Inflammatory macrophage treated with lipopolysaccharide for 4 hours (primary cell): ENCODE measurements at regions not wholly inside any gene's neighbourhood (a gene's known extent, or its start where the extent isn't known, plus 50 kb on each side); places are given as distances from the start of the nearest gene placed in this dataset.
"Not testable (repeated sequence)": the region's sequence is repeated elsewhere in the genome, so short reads cannot be mapped to it uniquely, and the experiment has no call there.

Source experiments
- DNase-seq: peaks from one replicate; pipeline ENCODE4 v3.0.0-alpha.2; 2020

DNA sequence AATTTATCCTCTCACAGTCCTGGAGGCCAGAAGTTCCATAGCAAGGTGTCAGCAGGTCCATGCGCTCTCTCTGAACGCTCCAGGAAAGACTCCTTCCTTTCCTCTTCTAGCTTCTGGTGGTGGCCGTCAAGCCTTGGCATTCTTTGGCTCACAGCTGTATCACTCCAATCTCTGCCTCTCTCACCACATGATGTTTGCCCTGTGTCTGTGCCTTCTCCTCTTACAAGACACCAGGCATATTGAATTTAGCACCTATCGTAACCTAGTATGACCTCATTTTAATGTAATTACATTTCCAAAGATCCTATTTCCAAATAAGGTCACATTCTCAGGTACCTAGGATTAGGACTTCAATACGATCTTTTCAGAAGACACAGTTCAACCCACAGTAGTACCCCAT lies 428.5 kb downstream of the CD83 start:
- DNase-seq: no peak

GRCh38 chr6:14547284-14547998 lies 429.9 kb downstream of the CD83 start:
- DNase-seq: no peak

DNA sequence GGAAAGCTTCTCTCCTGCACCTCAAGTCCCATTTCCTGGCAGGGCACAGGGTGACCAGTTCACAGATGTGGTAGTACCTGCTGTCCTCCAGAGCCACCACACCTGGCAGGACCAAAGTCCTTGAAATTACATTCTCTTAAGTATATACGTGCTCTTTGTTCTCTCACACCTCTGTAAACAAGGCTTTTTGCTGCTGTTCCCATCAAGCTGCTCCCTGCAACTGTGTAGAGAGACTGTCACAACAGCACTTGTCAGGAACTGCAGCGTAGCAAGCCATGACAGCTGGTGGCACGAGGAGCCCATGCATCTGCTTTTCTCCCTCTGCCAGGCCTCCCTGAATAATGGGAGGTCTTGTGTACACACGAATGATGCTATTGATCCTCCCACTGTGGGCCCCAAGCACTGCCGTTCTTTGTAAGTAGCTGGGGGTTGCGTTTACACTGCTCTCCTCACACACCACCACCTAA lies 431.8 kb downstream of the CD83 start:
- DNase-seq: no peak

DNA sequence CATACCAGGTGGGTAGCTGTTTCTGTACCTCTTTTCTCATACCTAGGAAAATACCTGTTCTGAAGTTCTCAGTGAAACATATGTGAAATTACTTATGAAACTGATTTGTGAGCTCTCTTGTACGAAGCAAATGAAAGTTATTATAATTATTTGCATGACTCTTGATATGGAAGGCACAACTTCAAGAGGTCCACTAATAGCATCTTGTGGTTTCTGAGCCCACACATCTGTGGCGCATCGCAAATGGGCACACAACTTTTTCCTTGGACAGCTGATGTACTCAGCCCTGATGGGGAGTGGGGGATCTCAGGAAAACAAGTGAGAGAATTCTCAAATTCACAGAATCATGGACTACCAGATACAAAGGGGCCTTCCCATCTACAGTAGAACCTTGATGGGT lies 432.3 kb downstream of the CD83 start:
- DNase-seq: no peak

GRCh38 chr6:14550410-14550809 lies 432.8 kb downstream of the CD83 start:
- no peak for DNase-seq

- DNase-seq: no peak
Observed at GRCh38 chr6:14550822-14551221, 433.2 kb downstream of the CD83 start.

GRCh38 chr6:14551601-14552000 lies 434.0 kb downstream of the CD83 start:
- DNase-seq: peak; percentile 30

DNA sequence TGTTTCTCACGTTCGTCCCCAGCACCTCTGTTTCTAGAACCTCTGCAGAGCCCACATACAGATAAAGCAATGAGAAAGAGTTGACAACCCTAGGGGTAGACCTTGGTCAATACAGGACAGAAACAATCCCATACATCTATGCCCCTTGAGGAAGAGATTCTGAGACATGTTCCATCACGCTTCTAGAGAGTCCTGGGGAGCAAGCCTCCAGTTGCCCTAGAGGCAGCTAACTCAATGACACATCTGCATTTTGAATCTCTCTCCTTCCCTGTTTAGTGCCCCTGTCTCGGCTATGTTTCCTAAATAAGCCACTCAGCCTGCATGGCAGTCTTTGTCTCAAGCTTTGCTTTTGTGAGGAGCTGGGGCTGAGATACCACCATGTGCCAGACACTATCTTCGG lies 435.3 kb downstream of the CD83 start:
- no peak for DNase-seq

GRCh38 chr6:14553515-14553914 lies 435.9 kb downstream of the CD83 start:
- no peak for DNase-seq

- DNase-seq: no peak
Observed at GRCh38 chr6:14555804-14556203, 438.2 kb downstream of the CD83 start.

GRCh38 chr6:14559746-14560536 lies 442.4 kb downstream of the CD83 start:
- no peak for DNase-seq

GRCh38 chr6:14561563-14561962 lies 444.0 kb downstream of the CD83 start:
- DNase-seq: not testable (repeated sequence)

DNA sequence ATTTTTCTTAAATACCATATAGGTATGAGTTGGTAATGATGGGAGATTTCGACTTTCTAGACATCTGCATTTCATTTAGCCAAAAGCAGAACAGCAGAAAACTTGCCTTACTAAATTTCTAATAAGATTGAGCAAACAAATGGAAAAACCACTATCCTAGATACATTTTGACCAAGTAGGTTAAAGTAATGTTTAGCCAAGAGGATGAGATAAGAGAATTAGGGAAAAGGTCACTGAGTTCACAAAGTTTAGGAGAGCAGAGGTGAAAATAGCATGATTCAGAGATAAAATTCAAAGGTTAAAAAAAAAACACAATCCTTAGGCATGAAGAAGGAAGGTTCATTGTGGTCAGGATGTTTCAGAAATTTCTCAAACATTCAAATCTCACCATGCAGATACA lies 450.3 kb downstream of the CD83 start:
- DNase-seq: no peak

DNA sequence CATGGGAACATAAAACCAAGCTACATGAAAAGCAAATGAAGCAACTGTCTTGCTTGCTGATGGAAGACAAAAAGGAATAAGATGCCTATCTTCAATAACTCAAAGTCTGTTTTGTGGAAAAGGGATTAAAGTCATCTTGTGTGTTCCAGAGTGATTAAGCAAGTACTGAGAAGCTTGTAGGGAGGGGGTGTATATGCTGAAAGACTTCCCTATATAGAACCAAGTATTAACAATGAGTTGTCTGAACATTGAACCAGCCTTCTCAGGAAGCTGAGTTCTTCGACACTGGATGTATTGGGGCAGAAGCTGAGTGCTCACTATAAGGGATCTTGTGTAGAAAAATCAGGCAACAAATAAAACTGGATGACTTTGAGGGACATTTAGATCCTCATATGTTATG lies 451.8 kb downstream of the CD83 start:
- peak; percentile 44 for DNase-seq

DNA sequence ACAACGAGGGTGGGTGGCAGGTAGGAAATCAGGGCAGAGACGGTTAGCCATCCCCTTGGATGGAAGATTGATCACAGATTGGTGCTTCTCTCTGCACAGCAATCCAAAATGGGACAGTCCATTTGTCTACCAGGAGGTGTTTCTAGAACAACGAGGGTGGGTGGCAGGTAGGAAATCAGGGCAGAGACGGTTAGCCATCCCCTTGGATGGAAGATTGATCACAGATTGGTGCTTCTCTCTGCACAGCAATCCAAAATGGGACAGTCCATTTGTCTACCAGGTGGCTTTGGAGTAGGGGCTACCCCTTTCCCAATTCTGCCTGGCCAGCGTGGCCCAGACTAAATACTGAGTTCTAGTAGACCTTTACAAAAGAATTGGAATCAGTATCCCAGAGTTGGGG lies 452.3 kb downstream of the CD83 start:
- not testable (repeated sequence) for DNase-seq

DNA sequence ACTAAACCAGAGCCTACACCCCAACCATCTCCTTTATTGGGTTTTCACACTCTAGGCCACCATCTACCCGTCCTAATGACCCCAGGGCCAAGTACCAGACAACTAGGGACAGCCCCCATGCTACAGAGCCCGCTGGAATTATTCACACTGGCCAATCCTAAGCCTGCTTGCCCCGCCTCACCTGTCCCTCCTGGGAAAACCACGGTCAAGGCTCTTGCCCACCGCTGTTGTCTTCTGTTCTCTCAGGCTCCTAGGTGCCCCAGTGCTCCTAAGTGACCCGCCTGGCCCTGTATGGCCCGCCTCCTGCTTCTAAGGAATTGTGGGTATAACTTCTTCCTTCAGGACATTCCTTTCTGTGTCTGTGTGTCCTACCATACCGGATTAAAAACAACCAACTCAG lies 453.4 kb downstream of the CD83 start:
- DNase-seq: no peak

DNA sequence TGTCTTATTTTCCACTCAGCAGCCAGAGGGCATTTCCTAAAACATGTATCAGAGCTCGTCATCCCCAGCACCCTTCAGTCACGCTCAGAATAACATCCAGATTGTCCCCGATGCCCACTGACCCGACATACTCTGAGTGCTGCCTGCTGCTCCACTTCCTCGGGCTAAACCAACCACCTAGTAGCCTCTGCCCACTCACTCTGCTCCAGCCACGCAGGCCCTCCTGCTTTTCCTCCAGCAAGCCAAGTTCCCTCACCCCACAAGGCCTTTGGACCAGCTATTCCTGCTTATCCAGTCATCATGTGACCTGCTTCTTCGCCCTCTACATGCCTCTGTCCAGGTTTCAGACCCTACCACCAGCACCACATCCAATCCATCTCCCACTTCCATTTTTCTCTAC lies 454.2 kb downstream of the CD83 start:
- no peak for DNase-seq

DNA sequence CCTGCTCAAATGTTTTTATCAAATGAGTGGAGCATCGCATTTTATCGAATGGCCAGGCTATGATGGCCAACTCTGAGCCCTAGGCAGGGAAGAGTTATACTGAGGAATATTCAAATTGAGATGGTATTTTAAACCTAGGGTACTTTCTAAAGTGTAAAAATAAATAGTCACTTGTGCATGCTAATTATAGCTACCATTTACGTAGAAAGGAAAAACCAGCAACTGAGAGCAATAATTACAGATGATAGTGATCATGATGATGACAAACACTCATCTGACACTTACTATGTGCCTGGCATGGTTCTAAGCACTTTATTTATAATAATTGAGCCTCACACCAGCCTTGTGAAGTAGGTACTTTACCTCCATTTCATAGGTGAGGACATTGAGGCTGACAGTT lies 455.7 kb downstream of the CD83 start:
- DNase-seq: no peak

DNA sequence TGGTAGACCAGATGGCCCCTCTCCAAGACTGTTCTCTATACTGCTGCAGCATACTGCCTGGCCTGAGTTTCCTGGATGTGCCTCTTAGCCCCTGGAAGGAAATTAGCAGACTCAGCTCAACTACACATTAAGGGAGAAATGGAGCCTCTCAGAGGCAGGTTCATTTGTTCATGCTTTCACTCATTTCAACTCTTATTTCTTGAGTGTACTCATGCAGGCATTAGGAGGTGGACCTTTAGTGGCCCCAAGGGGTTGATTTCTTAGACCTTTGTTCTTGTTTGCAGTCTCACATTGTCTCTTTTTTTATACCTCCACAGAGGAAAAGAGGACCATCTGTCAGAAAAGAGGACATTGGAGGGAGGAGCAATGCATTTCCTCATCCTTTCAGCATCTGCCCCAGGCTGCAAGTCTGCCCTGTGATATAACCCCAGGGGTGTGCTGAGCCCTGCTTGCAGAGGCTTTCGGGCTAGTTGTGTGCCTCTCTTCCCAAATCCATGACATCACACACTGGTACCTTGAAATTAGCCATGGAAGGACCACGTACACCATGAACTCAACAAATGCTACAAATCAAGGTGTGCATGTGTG lies 456.2 kb downstream of the CD83 start:
- DNase-seq: no peak

DNA sequence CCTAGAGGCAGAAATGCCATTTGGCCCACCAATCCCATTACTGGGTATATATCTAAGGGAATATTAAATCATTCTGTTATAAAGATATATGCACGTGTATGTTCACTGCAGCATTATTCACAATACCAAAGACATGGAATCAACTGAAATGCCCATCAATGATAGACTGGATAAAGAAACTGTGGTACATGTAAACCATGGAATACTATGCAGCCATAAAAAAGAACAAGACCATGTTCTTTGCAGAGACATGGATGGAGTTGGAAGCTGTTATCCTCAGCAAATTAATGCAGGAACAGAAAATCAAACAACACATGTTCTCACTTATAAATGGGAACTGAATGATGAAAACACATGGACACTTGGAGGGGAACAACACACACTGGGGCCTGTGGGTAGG lies 458.4 kb downstream of the CD83 start:
- no peak for DNase-seq

DNA sequence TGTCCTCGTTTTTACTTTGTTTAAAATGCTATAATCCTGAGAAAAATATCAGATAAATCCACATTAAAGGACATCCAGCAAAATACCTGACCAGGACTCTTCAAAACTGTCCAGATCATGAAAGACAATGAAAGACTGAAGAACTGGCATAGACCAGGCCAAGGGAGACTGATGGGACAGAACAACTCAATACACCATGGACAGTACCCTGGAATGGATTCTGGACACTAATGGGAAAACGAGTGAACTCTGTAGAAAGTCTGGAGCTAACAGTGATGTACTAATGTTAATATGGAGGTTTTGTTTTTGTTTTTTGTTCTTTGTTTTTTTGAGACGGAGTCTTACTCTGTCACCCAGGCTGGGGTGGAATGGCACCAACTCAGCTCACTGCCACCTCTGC lies 461.4 kb downstream of the CD83 start:
- no peak for DNase-seq

GRCh38 chr6:14582749-14583148 lies 465.2 kb downstream of the CD83 start:
- no peak for DNase-seq

- no peak for DNase-seq
Observed at GRCh38 chr6:14583826-14584225, 466.3 kb downstream of the CD83 start.

DNA sequence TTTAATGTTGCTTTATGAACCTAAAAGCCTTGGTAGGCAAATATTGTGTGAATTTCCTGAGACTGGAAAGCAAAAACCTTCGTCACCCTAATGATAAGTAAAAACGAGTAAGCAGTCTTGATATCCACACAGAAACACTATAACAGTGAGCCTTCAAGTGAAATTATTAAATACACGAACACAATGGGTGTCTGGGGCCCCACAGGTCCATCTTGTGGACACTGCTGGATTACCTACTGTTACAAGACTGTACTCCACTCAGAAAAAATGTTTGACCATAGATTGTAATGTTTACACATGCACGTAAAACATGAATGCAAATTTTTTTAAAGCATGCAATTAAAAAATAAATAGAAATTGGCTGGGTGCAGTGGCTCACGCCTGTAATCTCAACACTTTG lies 466.9 kb downstream of the CD83 start:
- no peak for DNase-seq
